SK-N-SH (cell line): ENCODE measurements at regions not wholly inside any gene's neighbourhood (a gene's known extent, or its start where the extent isn't known, plus 50 kb on each side); places are given as distances from the start of the nearest gene placed in this dataset.

Source experiments
- CTCF ChIA-PET: fragments of 300-600, 350-600 bp; formaldehyde crosslinking; extraction: SDS; loops from one replicate; lab custom pipeline; 2021; lab: Yijun Ruan, JAX
- POLR2A ChIA-PET: fragments of 350-600 bp; sonication (Branson Sonifier 250); formaldehyde crosslinking; extraction: SDS; loops from one replicate; lab custom pipeline; 2020; ENCODE audit warnings: antibody characterized with exemption, inconsistent platforms; lab: Yijun Ruan, JAX
- DNase-seq: peaks from one replicate; pipeline ENCODE4 v3.0.0; 2012
- H2AFZ ChIP-seq: fragments of 200-600 bp; sonication (generic); 2 replicates; pipeline ENCODE4 v1.8.1; 2016; ENCODE audit warnings: antibody characterized with exemption, mild to moderate bottlenecking, low read depth
- H3F3A ChIP-seq: fragments of 200-600 bp; sonication (generic); replicated peaks from 2 replicates; pipeline ENCODE3; 2016; ENCODE audit warnings: antibody characterized with exemption, mild to moderate bottlenecking; ENCODE audit not compliant: insufficient read depth
- H3K27ac ChIP-seq, 2 experiments: fragments of 200-500 bp in 1 of 2; fragments of 200-600 bp in 1 of 2; sonication (Bioruptor generic) in 1 of 2; sonication (generic), shearing (Covaris generic) in 1 of 2; 2 replicates each; pipeline versions ENCODE4 v1.5.1 to v1.6.1; 2014 to 2016; ENCODE audit warnings: low read depth in 2 of 2, inconsistent platforms in 1 of 2, low read length in 1 of 2, mild to moderate bottlenecking in 1 of 2, mixed read lengths in 1 of 2
- H3K27me3 ChIP-seq: fragments of 200-600 bp; sonication (generic), shearing (Covaris generic); 2 replicates; pipeline ENCODE4 v1.6.1; 2016; ENCODE audit warnings: mixed run types; ENCODE audit not compliant: insufficient read depth
- H3K36me3 ChIP-seq, 2 experiments: fragments of 200-500 bp in 1 of 2; fragments of 200-600 bp in 1 of 2; sonication (Bioruptor generic) in 1 of 2; sonication (generic) in 1 of 2; replicated peaks in 1 of 2; 2 replicates each; pipeline versions ENCODE3 to v1.5.1; 2014 to 2016; ENCODE audit warnings: low read length in 1 of 2, mild to moderate bottlenecking in 1 of 2; ENCODE audit not compliant: insufficient read depth in 2 of 2, control insufficient read depth in 1 of 2
- H3K4me1 ChIP-seq, 2 experiments: fragments of 200-500 bp in 1 of 2; fragments of 200-600 bp in 1 of 2; sonication (Bioruptor generic) in 1 of 2; sonication (generic), shearing (Covaris generic) in 1 of 2; 2 replicates each; pipeline versions ENCODE4 v1.5.1 to v1.6.1; 2014 to 2016; ENCODE audit warnings: low read depth in 1 of 2, low read length in 1 of 2, mixed run types in 1 of 2; ENCODE audit not compliant: insufficient read depth in 2 of 2, control insufficient read depth in 1 of 2
- H3K4me2 ChIP-seq: fragments of 200-600 bp; sonication (generic), shearing (Covaris generic); 2 replicates; pipeline ENCODE4 v1.6.1; 2017; ENCODE audit warnings: mixed run types
- H3K4me3 ChIP-seq, 2 experiments: fragments of 200-500 bp in 1 of 2; fragments of 200-600 bp in 1 of 2; sonication (Bioruptor generic) in 1 of 2; sonication (generic), shearing (Covaris generic) in 1 of 2; 2 replicates each; pipeline versions ENCODE4 v1.5.1 to v1.8.1; 2014 to 2016; ENCODE audit warnings: low read depth in 2 of 2, inconsistent platforms in 1 of 2, low read length in 1 of 2, mild to moderate bottlenecking in 1 of 2, mixed read lengths in 1 of 2, moderate library complexity in 1 of 2
- H3K79me2 ChIP-seq: fragments of 200-600 bp; sonication (generic); 2 replicates; pipeline ENCODE4 v1.8.1; 2017; ENCODE audit warnings: mild to moderate bottlenecking; ENCODE audit not compliant: insufficient read depth
- H3K9ac ChIP-seq: fragments of 200-600 bp; sonication (generic); 2 replicates; pipeline ENCODE4 v1.6.1; 2017; ENCODE audit warnings: mixed run types
- H3K9me2 ChIP-seq: fragments of 200-600 bp; sonication (generic); 2 replicates; pipeline ENCODE4 v1.6.1; 2017; ENCODE audit warnings: mixed run types
- H3K9me3 ChIP-seq: fragments of 200-600 bp; sonication (generic); 2 replicates; pipeline ENCODE4 v1.6.1; 2017; ENCODE audit warnings: mixed run types, mild to moderate bottlenecking, moderate library complexity
- H4K20me1 ChIP-seq: fragments of 200-600 bp; sonication (generic); 2 replicates; pipeline ENCODE4 v1.6.1; 2017; ENCODE audit warnings: mild to moderate bottlenecking, mixed run types; ENCODE audit not compliant: insufficient read depth
- CHD2 ChIP-seq: fragments of 150-350 bp; IDR thresholded peaks from 2 replicates; pipeline ENCODE4 v1.6.1; 2018; ENCODE audit warnings: low read length; ENCODE audit not compliant: partially characterized antibody
- ELF1 ChIP-seq: IDR thresholded peaks from 2 replicates; pipeline ENCODE4 v1.4.0; 2012
- EP300 ChIP-seq, 2 experiments: IDR thresholded peaks; 2 replicates each; pipeline versions ENCODE4 v1.4.0 to v1.6.1; 2012; ENCODE audit warnings: borderline replicate concordance in 1 of 2, low read depth in 1 of 2, low read length in 1 of 2
- FOSL2 ChIP-seq: IDR thresholded peaks from 2 replicates; pipeline ENCODE4 v1.4.0; 2012; ENCODE audit warnings: low read depth, mild to moderate bottlenecking, moderate library complexity, borderline replicate concordance
- FOXJ3 ChIP-seq: sonication (generic); formaldehyde crosslinking; IDR thresholded peaks from 2 replicates; pipeline ENCODE4 v1.5.1; 2020; ENCODE audit warnings: mild to moderate bottlenecking, missing genetic modification reagents
- GABPA ChIP-seq: IDR thresholded peaks from 2 replicates; pipeline ENCODE4 v1.4.0; 2012; ENCODE audit warnings: low read depth, mild to moderate bottlenecking
- IRF3 ChIP-seq: fragments of 150-350 bp; IDR thresholded peaks from 2 replicates; pipeline ENCODE4 v1.6.1; 2016; ENCODE audit warnings: mild to moderate bottlenecking, low read depth, low read length
- MEF2A ChIP-seq: IDR thresholded peaks from 2 replicates; pipeline ENCODE4 v1.4.0; 2012; ENCODE audit warnings: low read depth, borderline replicate concordance
- MXI1 ChIP-seq: IDR thresholded peaks from 2 replicates; pipeline ENCODE4 v1.6.1; 2012; ENCODE audit warnings: mild to moderate bottlenecking, low read depth, low read length, improper control_type of control experiment
- NFIC ChIP-seq: IDR thresholded peaks from 2 replicates; pipeline ENCODE4 v1.4.0; 2012; ENCODE audit warnings: borderline replicate concordance
- NRF1 ChIP-seq: IDR thresholded peaks from 2 replicates; pipeline ENCODE4 v1.6.1; 2012; ENCODE audit warnings: low read depth, mild to moderate bottlenecking, low read length
- PBX3 ChIP-seq: IDR thresholded peaks from 2 replicates; pipeline ENCODE4; 2012
- RAD21 ChIP-seq: IDR thresholded peaks from 2 replicates; pipeline ENCODE4 v1.6.1; 2012; ENCODE audit warnings: mild to moderate bottlenecking, low read length
- RCOR1 ChIP-seq: fragments of 150-350 bp; IDR thresholded peaks from 2 replicates; pipeline ENCODE4 v1.6.1; 2017; ENCODE audit warnings: antibody characterized with exemption, low read length
- RXRA ChIP-seq: IDR thresholded peaks from 2 replicates; pipeline ENCODE4 v1.4.0; 2012; ENCODE audit warnings: low read depth, mild to moderate bottlenecking, borderline replicate concordance
- SMC3 ChIP-seq: IDR thresholded peaks from 2 replicates; pipeline ENCODE4 v1.6.1; 2012; ENCODE audit warnings: low read depth, low read length, improper control_type of control experiment
- TAF1 ChIP-seq: IDR thresholded peaks from 2 replicates; pipeline ENCODE4 v1.6.1; 2012; ENCODE audit warnings: low read depth, mild to moderate bottlenecking, low read length, moderate library complexity, borderline replicate concordance
- TCF12 ChIP-seq: IDR thresholded peaks from 2 replicates; pipeline ENCODE4 v1.4.0; 2012
- USF1 ChIP-seq: IDR thresholded peaks from 2 replicates; pipeline ENCODE4 v1.4.0; 2012; ENCODE audit warnings: low read depth, borderline replicate concordance
- YY1 ChIP-seq: IDR thresholded peaks from 2 replicates; pipeline ENCODE4 v1.4.0; 2012; ENCODE audit warnings: low read depth, mild to moderate bottlenecking
- WGBS: methylation state at CpG from one replicate; pipeline ENCODE4 v1.1.6; 2017; ENCODE audit warnings: low lambda C conversion rate; 5-methylcytosine and 5-hydroxymethylcytosine counted together

GRCh38 chr22:26853071-26853470, 195.7 kb downstream of the MIAT start:
- Histone ChIP-seq H3K9ac (no peak overlapping the region), H3K9me2 (no peaks in the 10 kb centered on the region), H2AFZ (no peak overlapping the region), H3K27me3 (no peaks in the 10 kb centered on the region), H3F3A (no peaks in the 10 kb centered on the region), H3K4me3 (no peak overlapping the region), H3K4me1 (no peaks in the 10 kb centered on the region), H3K36me3 (no peaks in the 10 kb centered on the region), H3K9me3 (no peaks in the 10 kb centered on the region), H3K79me2 (no peaks in the 10 kb centered on the region), H3K27ac (no peak overlapping the region), H3K4me2 (no peak overlapping the region), H4K20me1 (no peaks in the 10 kb centered on the region)
- ChIA-PET POLR2A (no interaction called here), CTCF (interaction anchor here (0.7 to 1.6 kb wide), 2 partner anchors 10 to 17 kb away, joined by 3 read pairs; no protein-coding TSS in a partner anchor)
- TF ChIP-seq CHD2 (no peak), FOXJ3 (CRISPR knock-in tag) (no peak), ELF1 (no peak), IRF3 (no peak), RAD21 (no peak), USF1 (no peak), TCF12 (no peak), NRF1 (no peak), MXI1 (no peak), EP300 (IDR thresholded peaks at IDR 0.05; ENCODE audit: borderline replicate concordance in 1 of 2, low read depth in 1 of 2, low read length in 1 of 2) (no peak), RCOR1 (no peak), TAF1 (no peak), GABPA (no peak), RXRA (no peak), SMC3 (no peak), FOSL2 (no peak), PBX3 (no peak), YY1 (no peak), MEF2A (no peak), NFIC (no peak)
- 58% methylated on average over 4 of the region's 4 CpGs for WGBS
- no peak for DNase-seq
